ENCODE measurements at regions not wholly inside any gene's neighbourhood (a gene's known extent, or its start where the extent isn't known, plus 50 kb on each side); places are given as distances from the start of the nearest gene placed in this dataset.
A peak's percentile ranks its signal among the peaks of the same experiment; 100 is the strongest.

- H3K36me3 ChIP-seq (ENCODE audit: control insufficient read depth, insufficient read depth, low read length) = no peaks in the 10 kb centered on the region
- no peak overlapping the region for H3K9ac ChIP-seq (ENCODE audit: insufficient read depth, low read length)
- no peak overlapping the region for H2AFZ ChIP-seq (ENCODE audit: low read length)
- no peak overlapping the region for H3K4me3 ChIP-seq (replicated peaks in 1 of 4; ENCODE audit: control extremely low read depth in 1 of 4, insufficient read depth in 1 of 4, low read depth in 3 of 4, low read length in 4 of 4)
- peak overlapping the region; percentile 8 for H3K4me2 ChIP-seq (ENCODE audit: extremely low read depth, insufficient read depth, low read length)
- no peaks in the 10 kb centered on the region for H3K4me1 ChIP-seq (ENCODE audit: control insufficient read depth, extremely low read depth, insufficient read depth, low read length)
- no peak for TF ChIP-seq CTCF (conservative IDR thresholded peaks at IDR 0.05 in 1 of 2, IDR thresholded peaks at IDR 0.05 in 1 of 2; ENCODE audit: low read depth in 1 of 2, low read length in 2 of 2)
- TF ChIP-seq EZH2 (IDR thresholded peaks at IDR 0.05; ENCODE audit: low read length, missing control alignments) = no peak
- H3K27ac ChIP-seq (ENCODE audit: insufficient read depth, low read length) = no peak overlapping the region
- no peaks in the 10 kb centered on the region for H3K79me2 ChIP-seq (ENCODE audit: control insufficient read depth, insufficient read depth, low read length)
- H3K9me3 ChIP-seq (ENCODE audit: control insufficient read depth, insufficient read depth, low read depth, low read length) = no peaks in the 10 kb centered on the region
- no peaks in the 10 kb centered on the region for H4K20me1 ChIP-seq (ENCODE audit: control insufficient read depth, extremely low read depth, insufficient read depth, low read length)
- H3K27me3 ChIP-seq (ENCODE audit: control insufficient read depth, insufficient read depth, low read length) = no peaks in the 10 kb centered on the region
- peak; percentile 59 to 78 for DNase-seq (ENCODE audit: low read depth in 2 of 2)
These were observed 100.8 kb upstream of the PLS3 start for GRCh38 chrX:115459883-115460880.

- DNase-seq (ENCODE audit: low read depth in 2 of 2) = peak in 1 of 2 donors; percentile 51
- TF ChIP-seq CTCF (conservative IDR thresholded peaks at IDR 0.05 in 1 of 2, IDR thresholded peaks at IDR 0.05 in 1 of 2; ENCODE audit: low read depth in 1 of 2, low read length in 2 of 2) (no peak), EZH2 (IDR thresholded peaks at IDR 0.05; ENCODE audit: low read length, missing control alignments) (no peak)
- no peaks in the 10 kb centered on the region for H3K4me1 ChIP-seq (ENCODE audit: control insufficient read depth, extremely low read depth, insufficient read depth, low read length)
These were observed 98.6 kb upstream of the PLS3 start for GRCh38 chrX:115462406-115462805.

GRCh38 chrX:115467961-115468360 lies 93.0 kb upstream of the PLS3 start:
- DNase-seq (ENCODE audit: low read depth in 2 of 2) = no peak
- Histone ChIP-seq H3K36me3 (ENCODE audit: control insufficient read depth, insufficient read depth, low read length) (no peaks in the 10 kb centered on the region), H3K9me3 (ENCODE audit: control insufficient read depth, insufficient read depth, low read depth, low read length) (no peaks in the 10 kb centered on the region), H3K27ac (ENCODE audit: insufficient read depth, low read length) (no peak overlapping the region), H3K4me2 (ENCODE audit: extremely low read depth, insufficient read depth, low read length) (no peak overlapping the region), H3K4me1 (ENCODE audit: control insufficient read depth, extremely low read depth, insufficient read depth, low read length) (no peaks in the 10 kb centered on the region), H4K20me1 (ENCODE audit: control insufficient read depth, extremely low read depth, insufficient read depth, low read length) (no peaks in the 10 kb centered on the region), H2AFZ (ENCODE audit: low read length) (no peak overlapping the region), H3K79me2 (ENCODE audit: control insufficient read depth, insufficient read depth, low read length) (no peaks in the 10 kb centered on the region), H3K9ac (ENCODE audit: insufficient read depth, low read length) (no peak overlapping the region), H3K27me3 (ENCODE audit: control insufficient read depth, insufficient read depth, low read length) (no peaks in the 10 kb centered on the region), H3K4me3 (replicated peaks in 1 of 4; ENCODE audit: control extremely low read depth in 1 of 4, insufficient read depth in 1 of 4, low read depth in 3 of 4, low read length in 4 of 4) (no peak overlapping the region)
- TF ChIP-seq CTCF (conservative IDR thresholded peaks at IDR 0.05 in 1 of 2, IDR thresholded peaks at IDR 0.05 in 1 of 2; ENCODE audit: low read depth in 1 of 2, low read length in 2 of 2) (no peak), EZH2 (IDR thresholded peaks at IDR 0.05; ENCODE audit: low read length, missing control alignments) (no peak)

More at GRCh38 chrX:115462406-115462805, 98.6 kb upstream of the PLS3 start:
- Histone ChIP-seq H3K27me3 (ENCODE audit: control insufficient read depth, insufficient read depth, low read length) (no peaks in the 10 kb centered on the region), H3K9ac (ENCODE audit: insufficient read depth, low read length) (no peak overlapping the region), H3K4me3 (replicated peaks in 1 of 4; ENCODE audit: control extremely low read depth in 1 of 4, insufficient read depth in 1 of 4, low read depth in 3 of 4, low read length in 4 of 4) (no peak overlapping the region), H3K9me3 (ENCODE audit: control insufficient read depth, insufficient read depth, low read depth, low read length) (no peaks in the 10 kb centered on the region), H3K36me3 (ENCODE audit: control insufficient read depth, insufficient read depth, low read length) (no peaks in the 10 kb centered on the region), H3K79me2 (ENCODE audit: control insufficient read depth, insufficient read depth, low read length) (no peaks in the 10 kb centered on the region), H2AFZ (ENCODE audit: low read length) (no peak overlapping the region), H3K27ac (ENCODE audit: insufficient read depth, low read length) (no peak overlapping the region), H4K20me1 (ENCODE audit: control insufficient read depth, extremely low read depth, insufficient read depth, low read length) (no peaks in the 10 kb centered on the region), H3K4me2 (ENCODE audit: extremely low read depth, insufficient read depth, low read length) (no peak overlapping the region)
